H9 (cell line): ENCODE measurements at regions not wholly inside any gene's neighbourhood (a gene's known extent, or its start where the extent isn't known, plus 50 kb on each side); places are given as distances from the start of the nearest gene placed in this dataset.

Experiments
- DNase-seq: peaks from one replicate; pipeline ENCODE4 v3.0.0-alpha.2; 2017
- H2AFZ ChIP-seq: one replicate; pipeline ENCODE4 v1.6.1; 2013; ENCODE audit warnings: mild to moderate bottlenecking, low read length, control low read depth, moderate library complexity
- H2AK5ac ChIP-seq: 2 replicates; pipeline ENCODE4 v1.6.1; 2013; ENCODE audit warnings: low read length, control low read depth, mixed read lengths; ENCODE audit not compliant: insufficient read length
- H2BK120ac ChIP-seq: one replicate; pipeline ENCODE4 v1.6.1; 2013; ENCODE audit warnings: low read depth, mild to moderate bottlenecking, low read length, control low read depth, inconsistent platforms; ENCODE audit not compliant: poor library complexity, severe bottlenecking
- H2BK12ac ChIP-seq: 2 replicates; pipeline ENCODE4 v1.6.1; 2013; ENCODE audit warnings: low read length, control low read depth, mixed read lengths, low read depth; ENCODE audit not compliant: insufficient read length
- H2BK15ac ChIP-seq: 2 replicates; pipeline ENCODE4 v1.6.1; 2013; ENCODE audit warnings: low read depth, low read length, control low read depth
- H2BK20ac ChIP-seq: one replicate; pipeline ENCODE4 v1.6.1; 2013; ENCODE audit warnings: low read depth, mild to moderate bottlenecking, low read length, control low read depth, inconsistent platforms; ENCODE audit not compliant: poor library complexity, severe bottlenecking
- H2BK5ac ChIP-seq: 2 replicates; pipeline ENCODE4 v1.6.1; 2013; ENCODE audit warnings: low read length, control low read depth, mixed read lengths; ENCODE audit not compliant: insufficient read length
- H3K14ac ChIP-seq: 2 replicates; pipeline ENCODE4 v1.6.1; 2013; ENCODE audit warnings: low read length, control low read depth; ENCODE audit not compliant: insufficient read depth
- H3K18ac ChIP-seq: 2 replicates; pipeline ENCODE4 v1.6.1; 2013; ENCODE audit warnings: low read depth, mild to moderate bottlenecking, mixed read lengths, low read length, control low read depth; ENCODE audit not compliant: insufficient read length
- H3K23ac ChIP-seq: 2 replicates; pipeline ENCODE4 v1.6.1; 2013; ENCODE audit warnings: low read length, control low read depth, mixed read lengths, low read depth; ENCODE audit not compliant: insufficient read length
- H3K23me2 ChIP-seq: 2 replicates; pipeline ENCODE4 v1.6.1; 2013; ENCODE audit warnings: low read depth, mild to moderate bottlenecking, mixed read lengths, low read length, control low read depth; ENCODE audit not compliant: insufficient read length, poor library complexity, severe bottlenecking
- H3K27ac ChIP-seq: 2 replicates; pipeline ENCODE4 v1.5.1; 2013; ENCODE audit warnings: low read length, control low read depth, mixed read lengths, low read depth; ENCODE audit not compliant: insufficient read length
- H3K27me3 ChIP-seq: 2 replicates; pipeline ENCODE4 v1.6.1; 2013; ENCODE audit warnings: low read length, control low read depth, inconsistent platforms; ENCODE audit not compliant: insufficient read depth
- H3K4ac ChIP-seq: 2 replicates; pipeline ENCODE4 v1.6.1; 2013; ENCODE audit warnings: low read depth, mild to moderate bottlenecking, control low read depth, inconsistent platforms, low read length, moderate library complexity
- H3K4me1 ChIP-seq: 2 replicates; pipeline ENCODE4 v1.6.1; 2013; ENCODE audit warnings: low read length, control low read depth, inconsistent platforms; ENCODE audit not compliant: insufficient read depth
- H3K4me2 ChIP-seq: 2 replicates; pipeline ENCODE4 v1.6.1; 2013; ENCODE audit warnings: low read length, control low read depth, mixed read lengths; ENCODE audit not compliant: insufficient read length, insufficient read depth
- H3K56ac ChIP-seq: 2 replicates; pipeline ENCODE4 v1.6.1; 2013; ENCODE audit warnings: low read depth, mild to moderate bottlenecking, mixed read lengths, low read length, control low read depth; ENCODE audit not compliant: insufficient read length
- H3K79me1 ChIP-seq: 2 replicates; pipeline ENCODE4 v1.6.1; 2013; ENCODE audit warnings: low read depth, mild to moderate bottlenecking, moderate library complexity, low read length, control low read depth, inconsistent platforms; ENCODE audit not compliant: insufficient read depth, poor library complexity, severe bottlenecking
- H3K79me2 ChIP-seq: 2 replicates; pipeline ENCODE4 v1.6.1; 2013; ENCODE audit warnings: low read length, control low read depth, inconsistent platforms; ENCODE audit not compliant: insufficient read depth
- H3K9ac ChIP-seq: 2 replicates; pipeline ENCODE4 v1.6.1; 2013; ENCODE audit warnings: low read length, control low read depth, mixed read lengths; ENCODE audit not compliant: insufficient read length; ENCODE audit errors: extremely low read depth
- H3K9me3 ChIP-seq: one replicate; pipeline ENCODE4 v1.6.1; 2013; ENCODE audit warnings: low read depth, low read length, inconsistent platforms; ENCODE audit not compliant: control insufficient read depth
- H3T11ph ChIP-seq: one replicate; pipeline ENCODE4 v1.6.1; 2013; ENCODE audit warnings: mild to moderate bottlenecking, low read length, control low read depth, inconsistent platforms
- H4K20me1 ChIP-seq: one replicate; pipeline ENCODE4 v1.6.1; 2013; ENCODE audit not compliant: control insufficient read depth, insufficient read length, insufficient read depth
- H4K5ac ChIP-seq: 2 replicates; pipeline ENCODE4 v1.6.1; 2013; ENCODE audit warnings: low read depth, mild to moderate bottlenecking, mixed read lengths, low read length, control low read depth; ENCODE audit not compliant: insufficient read length
- H4K8ac ChIP-seq: replicated peaks from 2 replicates; pipeline ENCODE4 v1.6.1; 2013; ENCODE audit warnings: low read length, control low read depth, mixed read lengths, low read depth; ENCODE audit not compliant: insufficient read length
- H4K91ac ChIP-seq: 2 replicates; pipeline ENCODE4 v1.6.1; 2013; ENCODE audit warnings: low read depth, mild to moderate bottlenecking, moderate library complexity, mixed read lengths, low read length, control low read depth; ENCODE audit not compliant: insufficient read length
- H3K27ac Mint-ChIP-seq, 3 experiments: 2 replicates in 2 of 3; 3 replicates in 1 of 3; pipeline ENCODE4 v1.8.0; 2020 to 2021; ENCODE audit warnings: mixed read lengths in 3 of 3, mild to moderate bottlenecking in 1 of 3, moderate library complexity in 1 of 3
- H3K27me3 Mint-ChIP-seq: 2 replicates; pipeline ENCODE4 v1.8.0; 2021; ENCODE audit warnings: low read depth, mild to moderate bottlenecking, moderate library complexity, mixed read lengths
- H3K36me3 Mint-ChIP-seq, 3 experiments: 2 replicates in 2 of 3; 3 replicates in 1 of 3; pipeline ENCODE4 v1.8.0; 2020 to 2021; ENCODE audit warnings: low read depth in 3 of 3, mixed read lengths in 3 of 3; ENCODE audit not compliant: insufficient read depth in 1 of 3
- H3K4me1 Mint-ChIP-seq, 2 experiments: 2 replicates each; pipeline ENCODE4 v1.8.0; 2020; ENCODE audit warnings: mixed read lengths in 2 of 2
- H3K4me3 Mint-ChIP-seq, 2 experiments: 2 replicates in 1 of 2; 3 replicates in 1 of 2; pipeline ENCODE4 v1.8.0; 2020 to 2021; ENCODE audit warnings: mild to moderate bottlenecking in 2 of 2, mixed read lengths in 2 of 2, moderate library complexity in 1 of 2
- H3K9me3 Mint-ChIP-seq, 2 experiments: 2 replicates in 1 of 2; 3 replicates in 1 of 2; pipeline ENCODE4 v1.8.0; 2020; ENCODE audit warnings: mild to moderate bottlenecking in 2 of 2, mixed read lengths in 2 of 2, moderate library complexity in 1 of 2
- WGBS: extraction: QIAGEN DNeasy Blood & Tissue Kit; methylation state at CpG from one replicate; pipeline ENCODE4 v1.1.7; 2013; ENCODE audit warnings: missing lambda C conversion rate, low lambda C conversion rate, mixed read lengths; ENCODE audit not compliant: insufficient read length; ENCODE audit errors: extremely low coverage; 5-methylcytosine and 5-hydroxymethylcytosine counted together
- TF ChIP-seq, protein P1 (sequence below): fragments of 200-600 bp; sonication (generic); conservative IDR thresholded peaks from 3 replicates; pipeline ENCODE4 v1.8.0; 2021; ENCODE audit warnings: antibody characterized with exemption, mild to moderate bottlenecking

DNA sequence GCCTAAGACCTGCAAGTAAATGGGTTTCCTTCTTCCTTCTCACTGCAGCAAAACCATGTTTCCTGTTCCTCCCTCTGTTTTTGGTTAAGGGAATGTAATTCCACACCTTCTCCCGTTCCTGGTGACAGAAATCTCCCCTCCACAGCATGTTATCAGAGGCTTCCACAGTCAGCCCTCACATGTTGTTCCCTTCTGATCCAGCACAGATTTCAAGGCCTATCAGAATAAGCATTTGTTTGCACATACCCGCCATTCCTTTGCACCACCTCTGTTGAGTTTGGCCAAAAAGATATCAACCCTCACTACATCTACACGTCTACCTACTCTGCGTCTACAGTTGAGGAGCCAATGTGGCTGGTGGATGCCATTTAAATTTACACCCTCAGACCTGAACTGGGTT is 113.9 kb upstream of the GRM7 start:
- Histone ChIP-seq H2AFZ (no peak overlapping the region), H3K9ac (no peak overlapping the region), H2BK12ac (no peak overlapping the region), H4K91ac (no peak overlapping the region), H4K8ac (no peak overlapping the region), H2BK120ac (no peak overlapping the region), H3K4me1 (peaks cover 3% of the 10 kb centered on the region; the same call in 1 of the 2 replicates), H3T11ph (no peak overlapping the region), H3K9me3 (no peaks in the 10 kb centered on the region), H3K4me2 (no peak overlapping the region), H3K18ac (no peak overlapping the region), H3K79me2 (no peaks in the 10 kb centered on the region), H3K27me3 (no peaks in the 10 kb centered on the region), H3K4ac (no peak overlapping the region), H2BK5ac (no peak overlapping the region), H2AK5ac (no peak overlapping the region), H3K27ac (no peak overlapping the region), H3K79me1 (no peaks in the 10 kb centered on the region), H3K56ac (no peak overlapping the region), H2BK20ac (no peak overlapping the region), H3K23me2 (no peaks in the 10 kb centered on the region), H3K23ac (no peak overlapping the region), H4K5ac (no peak overlapping the region), H4K20me1 (no peaks in the 10 kb centered on the region), H3K14ac (no peak overlapping the region), H2BK15ac (no peak overlapping the region)
- no CpG with 5 or more reads among the region's 4 CpGs for WGBS
- Mint-ChIP-seq H3K9me3 (peaks cover 0 to 2% of the 10 kb centered on the region in 2 experiments; a peak in 1 of 5 replicates), H3K36me3 (no peaks in the 10 kb centered on the region; a peak in 1 of 7 replicates), H3K27me3 (no peaks in the 10 kb centered on the region), H3K4me3 (no peak overlapping the region), H3K27ac (no peak overlapping the region), H3K4me1 (peaks cover 6 to 11% of the 10 kb centered on the region in 2 experiments; a peak in 3 of 4 replicates)
- no peak for DNase-seq
- TF ChIP-seq, protein P1, sequence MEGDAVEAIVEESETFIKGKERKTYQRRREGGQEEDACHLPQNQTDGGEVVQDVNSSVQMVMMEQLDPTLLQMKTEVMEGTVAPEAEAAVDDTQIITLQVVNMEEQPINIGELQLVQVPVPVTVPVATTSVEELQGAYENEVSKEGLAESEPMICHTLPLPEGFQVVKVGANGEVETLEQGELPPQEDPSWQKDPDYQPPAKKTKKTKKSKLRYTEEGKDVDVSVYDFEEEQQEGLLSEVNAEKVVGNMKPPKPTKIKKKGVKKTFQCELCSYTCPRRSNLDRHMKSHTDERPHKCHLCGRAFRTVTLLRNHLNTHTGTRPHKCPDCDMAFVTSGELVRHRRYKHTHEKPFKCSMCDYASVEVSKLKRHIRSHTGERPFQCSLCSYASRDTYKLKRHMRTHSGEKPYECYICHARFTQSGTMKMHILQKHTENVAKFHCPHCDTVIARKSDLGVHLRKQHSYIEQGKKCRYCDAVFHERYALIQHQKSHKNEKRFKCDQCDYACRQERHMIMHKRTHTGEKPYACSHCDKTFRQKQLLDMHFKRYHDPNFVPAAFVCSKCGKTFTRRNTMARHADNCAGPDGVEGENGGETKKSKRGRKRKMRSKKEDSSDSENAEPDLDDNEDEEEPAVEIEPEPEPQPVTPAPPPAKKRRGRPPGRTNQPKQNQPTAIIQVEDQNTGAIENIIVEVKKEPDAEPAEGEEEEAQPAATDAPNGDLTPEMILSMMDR, result no peak
